ENCODE measurements at regions not wholly inside any gene's neighbourhood (a gene's known extent, or its start where the extent isn't known, plus 50 kb on each side); places are given as distances from the start of the nearest gene placed in this dataset.
A peak's percentile ranks its signal among the peaks of the same experiment; 100 is the strongest.

GRCh38 chr5:15260356-15261268, 239.4 kb upstream of the FBXL7 start:
- DNase-seq = no peak

GRCh38 chr5:15256485-15256884, 243.5 kb upstream of the FBXL7 start:
- no peak for DNase-seq

- DNase-seq = no peak
Observed at GRCh38 chr5:15255576-15255975, 244.4 kb upstream of the FBXL7 start.

GRCh38 chr5:15254607-15255006, 245.4 kb upstream of the FBXL7 start:
- DNase-seq = no peak

- DNase-seq = no peak
Observed at GRCh38 chr5:15252331-15252730, 247.6 kb upstream of the FBXL7 start.

GRCh38 chr5:15249152-15249551, 250.8 kb upstream of the FBXL7 start:
- peak; percentile 3 for DNase-seq

GRCh38 chr5:15248731-15249130, 251.2 kb upstream of the FBXL7 start:
- no peak for DNase-seq

- no peak for DNase-seq
Observed at GRCh38 chr5:15245913-15246312, 254.1 kb upstream of the FBXL7 start.

- DNase-seq = no peak
Observed at GRCh38 chr5:15243301-15244020, 256.5 kb upstream of the FBXL7 start.

GRCh38 chr5:15241216-15241821, 258.7 kb upstream of the FBXL7 start:
- DNase-seq = no peak

GRCh38 chr5:15238006-15238405, 262.0 kb upstream of the FBXL7 start:
- DNase-seq = no peak

GRCh38 chr5:15236911-15237508, 263.0 kb upstream of the FBXL7 start:
- DNase-seq = no peak

- no peak for DNase-seq
Observed at GRCh38 chr5:15234911-15235310, 265.1 kb upstream of the FBXL7 start.

GRCh38 chr5:15234366-15234765, 265.6 kb upstream of the FBXL7 start:
- no peak for DNase-seq

- DNase-seq = no peak
Observed at GRCh38 chr5:15233566-15233965, 266.4 kb upstream of the FBXL7 start.

GRCh38 chr5:15222156-15222555, 277.8 kb upstream of the FBXL7 start:
- DNase-seq = no peak

GRCh38 chr5:15220642-15221173, 279.3 kb upstream of the FBXL7 start:
- no peak for DNase-seq

- DNase-seq = no peak
Observed at GRCh38 chr5:15215056-15215455, 284.9 kb upstream of the FBXL7 start.

- DNase-seq = no peak
Observed at GRCh38 chr5:15214010-15214409, 286.0 kb upstream of the FBXL7 start.

- DNase-seq = no peak
Observed at GRCh38 chr5:15209053-15209762, 290.8 kb upstream of the FBXL7 start.

- no peak for DNase-seq
Observed at GRCh38 chr5:15206133-15206532, 293.8 kb upstream of the FBXL7 start.

- DNase-seq = no peak
Observed at GRCh38 chr5:15203376-15203775, 296.6 kb upstream of the FBXL7 start.
